NCI-H2196 (cell line): ENCODE measurements at regions not wholly inside any gene's neighbourhood (a gene's known extent, or its start where the extent isn't known, plus 50 kb on each side); places are given as distances from the start of the nearest gene placed in this dataset.
"Not testable (repeated sequence)": the region's sequence is repeated elsewhere in the genome, so short reads cannot be mapped to it uniquely, and the experiment has no call there.

Source experiments
- DNase-seq: peaks from one replicate; lab custom pipeline; 2025; ENCODE audit not compliant: unreplicated experiment; lab: John Stamatoyannopoulos, UW

GRCh38 chr13:80509264-80509663 is 168.3 kb upstream of the SPRY2 start:
- DNase-seq, result no peak

- DNase-seq, result no peak
These were observed 167.1 kb upstream of the SPRY2 start for GRCh38 chr13:80508031-80508430.

DNA sequence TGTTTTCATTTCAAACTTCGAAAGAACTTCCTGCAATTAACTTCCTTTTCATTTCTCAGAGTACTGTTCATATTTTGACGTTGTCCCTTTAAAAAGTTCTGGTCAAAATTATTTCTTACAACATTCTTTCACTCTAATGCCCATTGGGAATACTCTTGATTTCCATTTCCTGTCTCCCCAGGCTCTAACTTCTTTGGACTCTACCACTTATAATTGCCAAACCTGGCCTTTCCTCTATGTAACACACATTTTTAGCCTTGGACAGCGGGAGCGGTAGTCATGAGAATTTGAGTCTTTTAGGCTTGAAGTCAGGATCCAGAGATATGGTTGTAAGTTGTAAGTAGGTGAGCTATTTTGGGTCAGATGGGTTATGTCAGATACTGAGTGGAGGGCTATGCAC is 163.5 kb upstream of the SPRY2 start:
- no peak for DNase-seq

- DNase-seq, result no peak
These were observed 161.4 kb upstream of the SPRY2 start for GRCh38 chr13:80502359-80502758.

GRCh38 chr13:80501556-80501955 is 160.6 kb upstream of the SPRY2 start:
- no peak for DNase-seq

GRCh38 chr13:80499536-80500290 is 158.8 kb upstream of the SPRY2 start:
- no peak for DNase-seq

DNA sequence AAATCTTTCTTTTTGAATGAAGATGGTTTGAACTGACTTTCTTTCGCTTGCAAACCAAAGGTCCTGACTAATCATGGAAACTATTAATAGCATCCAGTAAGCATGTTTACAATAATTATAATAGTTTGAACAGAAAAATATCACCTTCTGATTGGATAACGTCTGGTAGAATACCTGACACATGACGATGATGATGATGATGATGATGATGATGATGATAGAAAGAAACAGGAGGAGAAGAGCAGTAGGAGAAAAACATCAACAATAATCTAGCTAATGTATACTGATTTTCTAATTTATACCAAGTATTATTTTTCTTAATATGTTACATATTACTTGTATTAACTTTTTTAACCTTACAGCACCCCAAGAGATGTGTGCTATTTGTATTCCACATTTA is 157.5 kb upstream of the SPRY2 start:
- DNase-seq, result no peak

DNA sequence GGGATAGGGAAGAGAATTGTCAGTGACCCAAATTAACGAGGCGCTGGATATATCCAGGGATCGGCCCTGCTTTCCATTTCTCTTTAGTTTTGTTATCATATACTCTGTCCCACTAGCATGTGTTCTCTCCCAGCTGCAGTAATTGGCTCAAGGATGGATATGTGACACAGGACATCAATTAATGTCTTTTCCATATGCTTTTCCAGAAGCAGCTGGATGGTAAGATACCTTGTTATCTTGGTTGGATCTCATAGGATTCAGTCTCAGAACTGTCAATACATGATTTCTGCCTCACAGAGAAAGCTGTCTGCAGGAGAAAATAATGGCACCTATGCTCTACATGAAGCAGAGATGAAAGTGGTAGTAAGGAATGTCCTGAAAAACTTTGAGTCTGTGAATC is 157.1 kb upstream of the SPRY2 start:
- no peak for DNase-seq

- no peak for DNase-seq
These were observed 156.5 kb upstream of the SPRY2 start for GRCh38 chr13:80497439-80497838.

DNA sequence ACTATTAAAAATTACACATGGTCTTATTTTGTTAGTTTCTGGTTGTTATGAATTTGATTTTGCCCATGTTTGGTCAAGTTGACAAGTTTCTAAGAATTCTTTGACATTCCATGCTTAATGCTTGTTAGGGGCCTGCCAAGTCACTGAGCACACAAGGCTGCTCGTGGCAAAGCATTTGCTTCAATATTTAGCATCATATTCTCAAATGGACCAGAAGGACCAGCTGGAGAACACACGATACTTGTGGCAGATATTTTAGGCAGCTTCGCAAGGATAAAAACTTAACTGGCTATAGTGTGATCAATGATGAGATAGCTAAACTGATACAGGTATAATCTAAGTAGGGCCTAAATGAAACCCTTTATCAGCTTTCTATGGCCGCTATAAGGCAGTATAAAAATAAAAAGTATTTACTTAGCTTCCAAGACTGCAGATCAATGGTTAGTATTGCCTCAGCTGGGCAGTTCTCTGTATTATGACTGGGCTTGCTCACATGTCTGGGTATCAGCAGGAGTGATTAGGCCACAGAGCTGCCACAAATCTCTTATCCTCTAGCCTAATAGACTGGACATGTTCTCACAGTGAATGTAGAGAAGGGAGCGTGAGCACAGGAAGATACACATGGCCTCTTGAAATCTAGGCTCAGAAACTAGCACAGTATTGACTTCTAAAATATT is 155.9 kb upstream of the SPRY2 start:
- no peak for DNase-seq

DNA sequence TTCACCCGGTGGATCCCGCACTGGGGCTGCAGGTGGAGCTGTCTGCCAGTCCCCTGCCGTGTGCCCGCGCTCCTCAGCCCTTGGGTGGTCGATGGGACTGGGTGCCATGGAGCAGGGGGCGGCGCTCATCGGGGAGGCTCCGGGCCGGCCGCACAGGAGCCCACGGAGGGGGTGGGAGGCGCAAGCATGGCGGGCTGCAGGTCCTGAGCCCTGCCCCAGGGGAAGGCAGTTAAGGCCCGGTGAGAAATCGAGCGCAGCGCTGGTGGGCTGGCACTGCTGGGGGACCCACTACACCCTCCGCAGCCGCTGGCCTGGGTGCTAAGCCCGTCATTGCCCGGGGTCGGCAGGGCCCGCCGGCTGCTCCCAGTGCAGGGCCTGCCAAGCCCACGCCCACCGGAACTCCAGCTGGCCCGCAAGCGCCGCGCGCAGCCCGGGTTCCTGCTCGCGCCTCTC is 149.6 kb upstream of the SPRY2 start:
- DNase-seq, result not testable (repeated sequence)

DNA sequence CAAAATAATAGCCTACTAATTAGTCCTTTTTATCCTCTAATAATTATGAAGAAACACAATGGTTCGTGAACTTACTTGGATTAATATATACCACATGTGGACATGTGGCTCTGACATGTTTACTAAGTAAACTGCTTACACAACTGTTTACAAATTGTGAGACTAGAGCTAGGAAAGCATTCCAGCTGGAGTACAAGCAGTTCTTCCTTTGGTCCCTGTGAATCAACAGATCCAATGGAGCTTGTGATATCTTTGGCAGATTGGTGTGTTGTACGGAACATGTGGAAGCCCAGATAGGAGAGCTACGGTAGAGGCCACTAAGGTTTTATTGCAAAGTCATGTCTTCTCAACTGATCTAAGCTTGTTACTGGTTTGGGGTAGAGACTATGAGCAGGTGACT is 145.5 kb upstream of the SPRY2 start:
- no peak for DNase-seq

DNA sequence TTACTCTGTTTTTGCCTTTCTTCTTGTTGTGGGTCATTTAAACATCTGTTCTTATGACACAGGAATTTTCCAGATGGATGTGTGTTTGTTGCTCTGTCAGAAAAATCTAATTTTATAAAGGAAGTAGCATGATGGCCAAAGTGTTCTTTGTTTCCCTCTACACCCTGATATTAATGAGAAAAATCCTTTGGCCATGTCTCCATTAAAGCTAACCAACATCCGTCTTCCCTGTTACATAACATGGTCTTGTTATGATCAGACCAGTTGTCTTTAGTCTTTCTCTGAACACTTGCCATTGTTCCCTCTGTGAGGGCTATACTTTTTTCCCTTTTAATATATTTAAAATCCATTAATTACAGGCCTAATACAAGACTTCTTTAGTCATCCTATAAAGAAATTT is 142.2 kb upstream of the SPRY2 start:
- DNase-seq, result no peak

DNA sequence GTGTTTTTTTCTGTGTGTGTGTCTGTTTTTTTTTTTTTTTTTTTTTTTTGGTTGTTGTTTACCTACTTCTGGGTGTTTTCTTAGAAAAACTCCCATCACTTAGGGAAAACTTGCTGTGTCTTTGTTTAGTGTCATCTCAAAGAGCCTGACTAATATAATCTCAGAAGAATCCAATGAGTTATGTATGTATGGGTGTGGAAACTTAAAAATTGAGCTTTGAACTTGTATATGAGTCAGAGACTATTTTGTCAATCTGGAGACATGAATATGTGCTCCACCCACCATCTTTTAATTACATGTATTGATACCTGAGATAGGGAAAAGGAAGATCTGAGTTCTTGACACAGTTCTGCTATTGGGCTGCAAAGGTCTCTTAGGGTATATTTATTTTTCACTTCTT is 140.7 kb upstream of the SPRY2 start:
- no peak for DNase-seq

GRCh38 chr13:80477661-80478443 is 136.9 kb upstream of the SPRY2 start:
- no peak for DNase-seq

- DNase-seq, result no peak
These were observed 136.0 kb upstream of the SPRY2 start for GRCh38 chr13:80476953-80477352.

GRCh38 chr13:80475718-80476117 is 134.8 kb upstream of the SPRY2 start:
- DNase-seq, result no peak

DNA sequence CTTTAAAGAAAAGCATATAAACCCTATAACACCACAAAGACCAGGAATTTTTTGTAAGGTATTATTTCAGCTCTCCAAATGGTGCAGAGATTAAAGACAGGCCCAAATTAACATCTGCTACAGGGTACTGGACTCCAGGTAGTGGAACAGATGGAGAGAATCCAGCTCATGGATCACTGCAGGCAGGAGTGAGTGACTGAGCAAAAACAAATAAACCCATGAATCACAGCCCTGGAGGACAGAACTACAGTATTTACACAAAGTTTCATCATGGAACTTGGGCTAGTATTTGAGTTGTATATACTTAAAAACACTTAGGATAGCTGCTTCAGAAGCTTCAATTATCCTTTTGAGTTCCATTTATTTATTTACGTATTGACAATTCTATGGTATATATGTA is 132.8 kb upstream of the SPRY2 start:
- no peak for DNase-seq

DNA sequence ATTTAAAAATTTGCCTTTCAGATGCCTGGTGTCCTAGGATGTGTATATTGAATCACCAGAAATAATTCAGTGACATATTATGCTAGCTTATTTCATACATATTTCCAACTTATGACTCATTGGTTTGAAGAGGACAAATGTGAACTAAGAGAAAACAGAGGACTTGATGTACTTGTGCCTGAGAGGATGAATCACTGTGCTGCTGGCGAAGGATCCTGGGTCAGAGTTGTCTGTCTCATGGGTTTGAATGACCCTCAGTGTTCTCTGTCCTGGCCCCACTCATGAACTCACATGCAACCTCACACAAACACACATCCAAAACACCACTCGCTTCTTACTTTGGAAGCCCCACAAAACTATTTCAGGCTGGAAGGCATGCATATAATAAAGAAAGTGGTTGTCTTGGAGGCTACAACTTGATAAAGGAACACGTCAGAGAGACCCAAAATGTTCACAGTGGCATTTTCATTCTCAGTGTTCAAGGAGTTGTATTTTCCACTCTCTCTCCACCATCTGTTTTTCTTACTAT is 129.0 kb upstream of the SPRY2 start:
- DNase-seq, result no peak

DNA sequence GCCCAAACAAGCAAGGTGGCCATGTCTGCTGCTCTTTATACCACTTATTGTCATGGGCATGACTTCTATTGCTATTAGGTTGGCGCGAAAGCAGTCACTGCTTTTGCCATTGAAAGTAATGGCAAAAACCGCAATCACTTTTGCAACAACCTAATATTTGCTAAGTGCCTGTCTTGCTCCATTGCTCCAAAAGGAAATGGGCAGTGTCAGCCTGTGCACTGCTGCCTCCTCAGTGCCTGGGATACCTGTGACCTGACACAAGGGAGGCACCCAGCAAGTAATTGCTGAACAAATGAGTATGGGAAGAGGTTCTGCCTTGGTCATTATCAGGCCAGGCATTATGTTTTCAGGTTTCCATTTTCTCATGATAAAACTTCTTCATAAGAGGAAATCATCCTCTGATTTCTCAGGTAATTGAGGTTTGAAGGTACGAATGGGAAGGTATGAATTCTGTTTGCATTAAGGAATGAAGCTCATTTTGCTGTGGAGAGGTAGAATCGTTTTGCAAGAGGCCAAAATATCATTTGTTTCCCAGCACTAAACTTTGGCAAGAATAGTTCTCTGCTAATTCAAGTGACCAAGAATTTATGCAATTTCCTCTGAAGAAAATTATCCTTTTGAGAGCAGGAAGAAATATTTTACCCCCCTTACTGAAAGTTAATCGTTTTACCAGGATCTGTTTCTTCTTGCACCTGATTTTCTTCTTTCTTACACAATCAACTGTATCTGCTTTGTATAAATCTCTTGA is 128.4 kb upstream of the SPRY2 start:
- DNase-seq, result no peak

GRCh38 chr13:80465321-80465720 is 124.4 kb upstream of the SPRY2 start:
- DNase-seq, result no peak
